ENCODE measurements at regions not wholly inside any gene's neighbourhood (a gene's known extent, or its start where the extent isn't known, plus 50 kb on each side); places are given as distances from the start of the nearest gene placed in this dataset.

GRCh38 chr7:156496865-156497264 lies 143.7 kb upstream of the RNF32 start:
- Histone ChIP-seq H4K20me1 (ENCODE audit: low read depth, low read length) (no peaks in the 10 kb centered on the region), H3K79me2 (ENCODE audit: insufficient read depth, low read length) (no peaks in the 10 kb centered on the region), H3K4me2 (ENCODE audit: low read depth, low read length, poor library complexity, severe bottlenecking) (no peak overlapping the region), H3K9ac (ENCODE audit: low read length) (no peak overlapping the region), H2AFZ (ENCODE audit: low read depth, low read length, severe bottlenecking) (no peak overlapping the region), H3K9me2 (replicated peaks; ENCODE audit: insufficient read depth, low read length) (no peaks in the 10 kb centered on the region), H3F3A (ENCODE audit: insufficient read depth) (no peaks in the 10 kb centered on the region), H3K36me3 (ENCODE audit: low read length) (no peaks in the 10 kb centered on the region), H3K9me3 (ENCODE audit: insufficient read depth, low read length) (no peaks in the 10 kb centered on the region), H3K27ac (ENCODE audit: low read depth, low read length) (no peak overlapping the region), H3K4me3 (ENCODE audit: insufficient read depth, low read length, poor library complexity, severe bottlenecking) (no peak overlapping the region), H3K27me3 (ENCODE audit: low read length) (no peaks in the 10 kb centered on the region)
- TF ChIP-seq EZH2phosphoT487 (conservative IDR thresholded peaks at IDR 0.05; ENCODE audit: low read length), result no peak
- TF ChIP-seq, protein P1, sequence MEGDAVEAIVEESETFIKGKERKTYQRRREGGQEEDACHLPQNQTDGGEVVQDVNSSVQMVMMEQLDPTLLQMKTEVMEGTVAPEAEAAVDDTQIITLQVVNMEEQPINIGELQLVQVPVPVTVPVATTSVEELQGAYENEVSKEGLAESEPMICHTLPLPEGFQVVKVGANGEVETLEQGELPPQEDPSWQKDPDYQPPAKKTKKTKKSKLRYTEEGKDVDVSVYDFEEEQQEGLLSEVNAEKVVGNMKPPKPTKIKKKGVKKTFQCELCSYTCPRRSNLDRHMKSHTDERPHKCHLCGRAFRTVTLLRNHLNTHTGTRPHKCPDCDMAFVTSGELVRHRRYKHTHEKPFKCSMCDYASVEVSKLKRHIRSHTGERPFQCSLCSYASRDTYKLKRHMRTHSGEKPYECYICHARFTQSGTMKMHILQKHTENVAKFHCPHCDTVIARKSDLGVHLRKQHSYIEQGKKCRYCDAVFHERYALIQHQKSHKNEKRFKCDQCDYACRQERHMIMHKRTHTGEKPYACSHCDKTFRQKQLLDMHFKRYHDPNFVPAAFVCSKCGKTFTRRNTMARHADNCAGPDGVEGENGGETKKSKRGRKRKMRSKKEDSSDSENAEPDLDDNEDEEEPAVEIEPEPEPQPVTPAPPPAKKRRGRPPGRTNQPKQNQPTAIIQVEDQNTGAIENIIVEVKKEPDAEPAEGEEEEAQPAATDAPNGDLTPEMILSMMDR (IDR thresholded peaks at IDR 0.05; ENCODE audit: insufficient read depth, low read length, poor library complexity, severe bottlenecking), result no peak

- Histone ChIP-seq H2AFZ (ENCODE audit: low read depth, low read length, severe bottlenecking) (no peak overlapping the region), H3K4me2 (ENCODE audit: low read depth, low read length, poor library complexity, severe bottlenecking) (no peak overlapping the region), H3K9ac (ENCODE audit: low read length) (no peak overlapping the region), H3K36me3 (ENCODE audit: low read length) (no peaks in the 10 kb centered on the region), H3K9me2 (replicated peaks; ENCODE audit: insufficient read depth, low read length) (no peaks in the 10 kb centered on the region), H3K27me3 (ENCODE audit: low read length) (no peaks in the 10 kb centered on the region), H3K4me3 (ENCODE audit: insufficient read depth, low read length, poor library complexity, severe bottlenecking) (no peak overlapping the region), H4K20me1 (ENCODE audit: low read depth, low read length) (no peaks in the 10 kb centered on the region), H3K9me3 (ENCODE audit: insufficient read depth, low read length) (no peaks in the 10 kb centered on the region), H3K79me2 (ENCODE audit: insufficient read depth, low read length) (no peaks in the 10 kb centered on the region), H3F3A (ENCODE audit: insufficient read depth) (no peaks in the 10 kb centered on the region), H3K27ac (ENCODE audit: low read depth, low read length) (no peak overlapping the region)
- TF ChIP-seq, protein P1 (IDR thresholded peaks at IDR 0.05; ENCODE audit: insufficient read depth, low read length, poor library complexity, severe bottlenecking), result no peak
- no peak for TF ChIP-seq EZH2phosphoT487 (conservative IDR thresholded peaks at IDR 0.05; ENCODE audit: low read length)
These were observed 144.2 kb upstream of the RNF32 start for GRCh38 chr7:156496363-156496769.

DNA sequence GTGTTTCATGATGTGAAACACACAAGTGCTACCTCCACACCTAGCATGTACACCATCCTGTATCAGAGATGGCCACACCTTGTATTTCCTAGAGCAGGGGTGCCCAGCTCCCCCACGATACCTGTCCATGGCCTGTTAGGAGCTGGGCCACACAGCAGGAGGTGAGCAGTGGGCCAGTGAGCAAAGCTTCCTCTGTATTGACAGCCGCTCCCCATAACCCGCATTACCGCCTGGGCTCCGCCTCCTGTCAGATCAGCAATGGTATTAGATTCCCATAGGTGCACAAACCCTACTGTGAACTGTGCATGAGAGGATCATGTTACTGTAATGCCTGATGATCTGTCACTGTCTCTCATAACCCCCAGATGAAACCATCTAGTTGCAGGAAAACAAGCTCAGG lies 145.6 kb upstream of the RNF32 start:
- TF ChIP-seq, protein P1 (IDR thresholded peaks at IDR 0.05; ENCODE audit: insufficient read depth, low read length, poor library complexity, severe bottlenecking), result no peak
- TF ChIP-seq EZH2phosphoT487 (conservative IDR thresholded peaks at IDR 0.05; ENCODE audit: low read length), result no peak
- Histone ChIP-seq H3K9me2 (replicated peaks; ENCODE audit: insufficient read depth, low read length) (no peaks in the 10 kb centered on the region), H3K27me3 (ENCODE audit: low read length) (no peaks in the 10 kb centered on the region), H3K4me3 (ENCODE audit: insufficient read depth, low read length, poor library complexity, severe bottlenecking) (no peak overlapping the region), H3K36me3 (ENCODE audit: low read length) (no peaks in the 10 kb centered on the region), H4K20me1 (ENCODE audit: low read depth, low read length) (no peaks in the 10 kb centered on the region), H3K27ac (ENCODE audit: low read depth, low read length) (no peak overlapping the region), H2AFZ (ENCODE audit: low read depth, low read length, severe bottlenecking) (no peak overlapping the region), H3K9me3 (ENCODE audit: insufficient read depth, low read length) (no peaks in the 10 kb centered on the region), H3F3A (ENCODE audit: insufficient read depth) (no peaks in the 10 kb centered on the region), H3K4me2 (ENCODE audit: low read depth, low read length, poor library complexity, severe bottlenecking) (no peak overlapping the region), H3K79me2 (ENCODE audit: insufficient read depth, low read length) (no peaks in the 10 kb centered on the region), H3K9ac (ENCODE audit: low read length) (no peak overlapping the region)
